ENCODE measurements at regions not wholly inside any gene's neighbourhood (a gene's known extent, or its start where the extent isn't known, plus 50 kb on each side); places are given as distances from the start of the nearest gene placed in this dataset.

GRCh38 chr5:155309021-155309746 lies 295.6 kb downstream of the KIF4B start:
- TF ChIP-seq, protein P1, sequence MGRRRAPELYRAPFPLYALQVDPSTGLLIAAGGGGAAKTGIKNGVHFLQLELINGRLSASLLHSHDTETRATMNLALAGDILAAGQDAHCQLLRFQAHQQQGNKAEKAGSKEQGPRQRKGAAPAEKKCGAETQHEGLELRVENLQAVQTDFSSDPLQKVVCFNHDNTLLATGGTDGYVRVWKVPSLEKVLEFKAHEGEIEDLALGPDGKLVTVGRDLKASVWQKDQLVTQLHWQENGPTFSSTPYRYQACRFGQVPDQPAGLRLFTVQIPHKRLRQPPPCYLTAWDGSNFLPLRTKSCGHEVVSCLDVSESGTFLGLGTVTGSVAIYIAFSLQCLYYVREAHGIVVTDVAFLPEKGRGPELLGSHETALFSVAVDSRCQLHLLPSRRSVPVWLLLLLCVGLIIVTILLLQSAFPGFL (CRISPR knock-in tag; IDR thresholded peaks at IDR 0.05; ENCODE audit: borderline replicate concordance): no peak
- no peak for TF ChIP-seq NFYB (CRISPR knock-in tag; conservative IDR thresholded peaks at IDR 0.05; ENCODE audit: low read depth)
- Mint-ChIP-seq H3K27ac (no peak overlapping the region), H3K27me3 (ENCODE audit: low read depth) (no peaks in the 10 kb centered on the region), H3K4me1 (no peaks in the 10 kb centered on the region), H3K36me3 (no peaks in the 10 kb centered on the region), H3K4me3 (no peak overlapping the region), H3K9me3 (no peaks in the 10 kb centered on the region)
- ATAC-seq (no peak), DNase-seq (ENCODE audit: low spot score) (no peak)
- ChIA-PET POLR2A (no interaction called here), CTCF (interaction anchor here (0.7 kb wide), 1 partner anchor 278 kb away, joined by 4 read pairs; no protein-coding TSS in a partner anchor)

- ATAC-seq (no peak), DNase-seq (ENCODE audit: low spot score) (no peak)
- ChIA-PET POLR2A (no interaction called here), CTCF (no interaction called here)
- H3K4me3 Mint-ChIP-seq: no peak overlapping the region
- no peaks in the 10 kb centered on the region for H3K27me3 Mint-ChIP-seq (ENCODE audit: low read depth)
- no peaks in the 10 kb centered on the region for H3K4me1 Mint-ChIP-seq
- H3K9me3 Mint-ChIP-seq: no peaks in the 10 kb centered on the region
- TF ChIP-seq HMGA2 (CRISPR knock-in tag; IDR thresholded peaks at IDR 0.05) (no peak), FOXP1 (CRISPR knock-in tag; IDR thresholded peaks at IDR 0.05; ENCODE audit: borderline replicate concordance) (no peak), ERG (CRISPR knock-in tag; IDR thresholded peaks at IDR 0.05) (no peak), ZNF121 (CRISPR knock-in tag; IDR thresholded peaks at IDR 0.05) (no peak), OVOL2 (CRISPR knock-in tag; IDR thresholded peaks at IDR 0.05; ENCODE audit: borderline replicate concordance) (no peak), MXD4 (CRISPR knock-in tag; IDR thresholded peaks at IDR 0.05; ENCODE audit: borderline replicate concordance) (no peak)
- TF ChIP-seq, protein P2, sequence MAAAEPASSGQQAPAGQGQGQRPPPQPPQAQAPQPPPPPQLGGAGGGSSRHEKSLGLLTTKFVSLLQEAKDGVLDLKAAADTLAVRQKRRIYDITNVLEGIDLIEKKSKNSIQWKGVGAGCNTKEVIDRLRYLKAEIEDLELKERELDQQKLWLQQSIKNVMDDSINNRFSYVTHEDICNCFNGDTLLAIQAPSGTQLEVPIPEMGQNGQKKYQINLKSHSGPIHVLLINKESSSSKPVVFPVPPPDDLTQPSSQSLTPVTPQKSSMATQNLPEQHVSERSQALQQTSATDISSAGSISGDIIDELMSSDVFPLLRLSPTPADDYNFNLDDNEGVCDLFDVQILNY (CRISPR knock-in tag; IDR thresholded peaks at IDR 0.05): no peak
- TF ChIP-seq, protein P3, sequence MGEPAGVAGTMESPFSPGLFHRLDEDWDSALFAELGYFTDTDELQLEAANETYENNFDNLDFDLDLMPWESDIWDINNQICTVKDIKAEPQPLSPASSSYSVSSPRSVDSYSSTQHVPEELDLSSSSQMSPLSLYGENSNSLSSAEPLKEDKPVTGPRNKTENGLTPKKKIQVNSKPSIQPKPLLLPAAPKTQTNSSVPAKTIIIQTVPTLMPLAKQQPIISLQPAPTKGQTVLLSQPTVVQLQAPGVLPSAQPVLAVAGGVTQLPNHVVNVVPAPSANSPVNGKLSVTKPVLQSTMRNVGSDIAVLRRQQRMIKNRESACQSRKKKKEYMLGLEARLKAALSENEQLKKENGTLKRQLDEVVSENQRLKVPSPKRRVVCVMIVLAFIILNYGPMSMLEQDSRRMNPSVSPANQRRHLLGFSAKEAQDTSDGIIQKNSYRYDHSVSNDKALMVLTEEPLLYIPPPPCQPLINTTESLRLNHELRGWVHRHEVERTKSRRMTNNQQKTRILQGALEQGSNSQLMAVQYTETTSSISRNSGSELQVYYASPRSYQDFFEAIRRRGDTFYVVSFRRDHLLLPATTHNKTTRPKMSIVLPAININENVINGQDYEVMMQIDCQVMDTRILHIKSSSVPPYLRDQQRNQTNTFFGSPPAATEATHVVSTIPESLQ (CRISPR knock-in tag; IDR thresholded peaks at IDR 0.05): no peak
- TF ChIP-seq, protein P4, sequence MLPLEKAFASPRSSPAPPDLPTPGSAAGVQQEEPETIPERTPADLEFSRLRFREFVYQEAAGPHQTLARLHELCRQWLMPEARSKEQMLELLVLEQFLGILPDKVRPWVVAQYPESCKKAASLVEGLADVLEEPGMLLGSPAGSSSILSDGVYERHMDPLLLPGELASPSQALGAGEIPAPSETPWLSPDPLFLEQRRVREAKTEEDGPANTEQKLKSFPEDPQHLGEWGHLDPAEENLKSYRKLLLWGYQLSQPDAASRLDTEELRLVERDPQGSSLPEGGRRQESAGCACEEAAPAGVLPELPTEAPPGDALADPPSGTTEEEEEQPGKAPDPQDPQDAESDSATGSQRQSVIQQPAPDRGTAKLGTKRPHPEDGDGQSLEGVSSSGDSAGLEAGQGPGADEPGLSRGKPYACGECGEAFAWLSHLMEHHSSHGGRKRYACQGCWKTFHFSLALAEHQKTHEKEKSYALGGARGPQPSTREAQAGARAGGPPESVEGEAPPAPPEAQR (CRISPR knock-in tag; IDR thresholded peaks at IDR 0.05): no peak
- TF ChIP-seq, protein P5, sequence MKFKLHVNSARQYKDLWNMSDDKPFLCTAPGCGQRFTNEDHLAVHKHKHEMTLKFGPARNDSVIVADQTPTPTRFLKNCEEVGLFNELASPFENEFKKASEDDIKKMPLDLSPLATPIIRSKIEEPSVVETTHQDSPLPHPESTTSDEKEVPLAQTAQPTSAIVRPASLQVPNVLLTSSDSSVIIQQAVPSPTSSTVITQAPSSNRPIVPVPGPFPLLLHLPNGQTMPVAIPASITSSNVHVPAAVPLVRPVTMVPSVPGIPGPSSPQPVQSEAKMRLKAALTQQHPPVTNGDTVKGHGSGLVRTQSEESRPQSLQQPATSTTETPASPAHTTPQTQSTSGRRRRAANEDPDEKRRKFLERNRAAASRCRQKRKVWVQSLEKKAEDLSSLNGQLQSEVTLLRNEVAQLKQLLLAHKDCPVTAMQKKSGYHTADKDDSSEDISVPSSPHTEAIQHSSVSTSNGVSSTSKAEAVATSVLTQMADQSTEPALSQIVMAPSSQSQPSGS (CRISPR knock-in tag; IDR thresholded peaks at IDR 0.05; ENCODE audit: borderline replicate concordance, low read depth): no peak
- no peaks in the 10 kb centered on the region for H3K36me3 Mint-ChIP-seq
- no peak overlapping the region for H3K27ac Mint-ChIP-seq
These were observed 298.2 kb downstream of the KIF4B start for GRCh38 chr5:155311721-155312120.

- Mint-ChIP-seq H3K9me3 (peaks cover 8% of the 10 kb centered on the region), H3K4me1 (no peaks in the 10 kb centered on the region), H3K27me3 (ENCODE audit: low read depth) (no peaks in the 10 kb centered on the region), H3K4me3 (no peak overlapping the region), H3K36me3 (no peaks in the 10 kb centered on the region), H3K27ac (no peak overlapping the region)
- DNase-seq (ENCODE audit: low spot score) (no peak), ATAC-seq (no peak)
- POLR2A ChIA-PET: no interaction called here
- TF ChIP-seq FOXJ3 (CRISPR knock-in tag; IDR thresholded peaks at IDR 0.05; ENCODE audit: borderline replicate concordance): no peak
- CTCF ChIA-PET: no interaction called here
These were observed 300.0 kb downstream of the KIF4B start for GRCh38 chr5:155313518-155313917.
